IMR-90 (cell line): ENCODE measurements at regions not wholly inside any gene's neighbourhood (a gene's known extent, or its start where the extent isn't known, plus 50 kb on each side); places are given as distances from the start of the nearest gene placed in this dataset.

Source experiments
- ATAC-seq: fragments of 200-7000 bp; cut with Tn5 transposase; 2 replicates; pipeline ENCODE4 v1.9.1; 2020; ENCODE audit warnings: low read depth, mild to moderate bottlenecking, moderate library complexity
- BruUV-seq: library from RNA; stranded (reverse); fragments of 400-500 nt; replicated peaks from 2 replicates; lab custom pipeline; 2021; lab: Mats Ljungman, UMichigan
- CTCF ChIA-PET: fragments of 300-600 bp; formaldehyde crosslinking; extraction: SDS; loops from one replicate; lab custom pipeline; 2021; ENCODE audit warnings: antibody characterized with exemption; lab: Yijun Ruan, JAX
- POLR2A ChIA-PET: fragments of 300-600 bp; sonication (Branson Sonifier 250); formaldehyde crosslinking; loops from one replicate; lab custom pipeline; 2022; ENCODE audit warnings: antibody characterized with exemption; ENCODE audit not compliant: unreplicated experiment; lab: Charles Lee
- DNase-seq: peaks from one replicate; pipeline ENCODE4 v3.0.0; 2013
- H2AFZ ChIP-seq: replicated peaks from 2 replicates; pipeline ENCODE3; 2013; ENCODE audit warnings: low read length, mild to moderate bottlenecking; ENCODE audit not compliant: poor library complexity
- H2AK5ac ChIP-seq: 2 replicates; pipeline ENCODE4 v1.6.1; 2013; ENCODE audit warnings: low read depth, low read length, inconsistent platforms
- H2AK9ac ChIP-seq: replicated peaks from 2 replicates; pipeline ENCODE3; 2013; ENCODE audit warnings: mild to moderate bottlenecking, low read depth, low read length, moderate library complexity; ENCODE audit not compliant: poor library complexity
- H2BK120ac ChIP-seq: 2 replicates; pipeline ENCODE4 v1.6.1; 2013; ENCODE audit warnings: low read depth, low read length, inconsistent platforms
- H2BK15ac ChIP-seq: 3 replicates; pipeline ENCODE4 v1.6.1; 2013; ENCODE audit warnings: low read depth, low read length, inconsistent platforms
- H2BK20ac ChIP-seq: 2 replicates; pipeline ENCODE4 v1.6.1; 2013; ENCODE audit warnings: low read depth, mild to moderate bottlenecking, inconsistent platforms, low read length, moderate library complexity
- H2BK5ac ChIP-seq: 2 replicates; pipeline ENCODE4 v1.6.1; 2013; ENCODE audit warnings: mild to moderate bottlenecking, low read depth, low read length, inconsistent platforms; ENCODE audit not compliant: poor library complexity, severe bottlenecking
- H3K14ac ChIP-seq: replicated peaks from 2 replicates; pipeline ENCODE4 v1.6.1; 2013; ENCODE audit warnings: low read depth, low read length, inconsistent platforms
- H3K18ac ChIP-seq: 2 replicates; pipeline ENCODE4 v1.6.1; 2013; ENCODE audit warnings: low read depth, low read length, control low read depth
- H3K23ac ChIP-seq: 2 replicates; pipeline ENCODE4 v1.6.1; 2013; ENCODE audit warnings: low read depth, low read length, inconsistent platforms
- H3K27ac ChIP-seq: 2 replicates; pipeline ENCODE4 v1.5.1; 2013; ENCODE audit warnings: mild to moderate bottlenecking, control low read depth, low read length; ENCODE audit not compliant: insufficient read depth
- H3K27me3 ChIP-seq: 2 replicates; pipeline ENCODE4 v1.6.1; 2013; ENCODE audit warnings: low read length; ENCODE audit not compliant: control insufficient read depth, insufficient read depth
- H3K36me3 ChIP-seq: 2 replicates; pipeline ENCODE4 v1.6.1; 2013; ENCODE audit warnings: low read length, mixed read lengths; ENCODE audit not compliant: control insufficient read depth, insufficient read depth
- H3K4ac ChIP-seq: 2 replicates; pipeline ENCODE4 v1.6.1; 2013; ENCODE audit warnings: low read depth, low read length, inconsistent platforms
- H3K4me1 ChIP-seq: 2 replicates; pipeline ENCODE4 v1.6.1; 2013; ENCODE audit warnings: low read length, mixed read lengths; ENCODE audit not compliant: control insufficient read depth, insufficient read depth
- H3K4me2 ChIP-seq: 2 replicates; pipeline ENCODE4 v1.6.1; 2013; ENCODE audit warnings: low read depth, mild to moderate bottlenecking, control low read depth, low read length, moderate library complexity
- H3K4me3 ChIP-seq: 2 replicates; pipeline ENCODE4 v1.5.1; 2013; ENCODE audit warnings: low read depth, mild to moderate bottlenecking, control low read depth, low read length, moderate library complexity; ENCODE audit not compliant: insufficient read depth
- H3K56ac ChIP-seq: 2 replicates; pipeline ENCODE4 v1.6.1; 2013; ENCODE audit warnings: low read length, inconsistent platforms; ENCODE audit not compliant: insufficient read depth; ENCODE audit errors: extremely low read depth
- H3K79me1 ChIP-seq, 2 experiments: 2 replicates each; pipeline ENCODE4 v1.6.1; 2013; ENCODE audit warnings: low read length in 2 of 2, inconsistent platforms in 1 of 2, low read depth in 1 of 2
- H3K9ac ChIP-seq: 2 replicates; pipeline ENCODE4 v1.6.1; 2013; ENCODE audit warnings: low read depth, low read length, control low read depth
- H3K9me1 ChIP-seq: 2 replicates; pipeline ENCODE4 v1.6.1; 2013; ENCODE audit warnings: low read length, inconsistent platforms; ENCODE audit not compliant: insufficient read depth
- H3K9me3 ChIP-seq: 2 replicates; pipeline ENCODE4 v1.6.1; 2013; ENCODE audit warnings: low read length; ENCODE audit not compliant: control insufficient read depth, insufficient read depth
- H4K20me1 ChIP-seq: 2 replicates; pipeline ENCODE4 v1.6.1; 2013; ENCODE audit warnings: low read length, inconsistent platforms; ENCODE audit not compliant: insufficient read depth
- H4K5ac ChIP-seq: 2 replicates; pipeline ENCODE4 v1.6.1; 2013; ENCODE audit warnings: mild to moderate bottlenecking, low read depth, low read length, control low read depth
- H4K8ac ChIP-seq, 2 experiments: 2 replicates each; pipeline ENCODE4 v1.6.1; 2013; ENCODE audit warnings: low read depth in 2 of 2, low read length in 2 of 2, control low read depth in 1 of 2, inconsistent platforms in 1 of 2
- H4K91ac ChIP-seq: 2 replicates; pipeline ENCODE4 v1.6.1; 2013; ENCODE audit warnings: low read depth, low read length, inconsistent platforms; ENCODE audit not compliant: insufficient read depth
- BHLHE40 ChIP-seq: fragments of 150-350 bp; IDR thresholded peaks from 2 replicates; pipeline ENCODE4 v1.6.1; 2016; ENCODE audit warnings: mild to moderate bottlenecking, low read depth, low read length
- CEBPB ChIP-seq: IDR thresholded peaks from 2 replicates; pipeline ENCODE4 v1.6.1; 2012; ENCODE audit warnings: low read depth, low read length, improper control_type of control experiment
- CHD1 ChIP-seq: IDR thresholded peaks from 2 replicates; pipeline ENCODE4 v1.6.1; 2012; ENCODE audit warnings: low read depth, low read length, improper control_type of control experiment
- CTCF ChIP-seq: conservative IDR thresholded peaks from 2 replicates; pipeline ENCODE4 v1.5.1; 2012; ENCODE audit warnings: mild to moderate bottlenecking, low read depth, low read length, improper control_type of control experiment
- ELK1 ChIP-seq: fragments of 150-350 bp; IDR thresholded peaks from 2 replicates; pipeline ENCODE4 v1.6.1; 2016; ENCODE audit warnings: low read depth, mild to moderate bottlenecking, low read length, moderate library complexity, borderline replicate concordance
- FOS ChIP-seq: fragments of 150-350 bp; IDR thresholded peaks from 2 replicates; pipeline ENCODE4 v1.6.1; 2016; ENCODE audit warnings: low read depth, low read length
- MAFK ChIP-seq: IDR thresholded peaks from 2 replicates; pipeline ENCODE4 v1.6.1; 2012; ENCODE audit warnings: low read depth, low read length, improper control_type of control experiment
- MAZ ChIP-seq: IDR thresholded peaks from 2 replicates; pipeline ENCODE4 v1.6.1; 2012; ENCODE audit warnings: low read depth, mild to moderate bottlenecking, low read length, improper control_type of control experiment, moderate library complexity, borderline replicate concordance
- MXI1 ChIP-seq: IDR thresholded peaks from 2 replicates; pipeline ENCODE4 v1.6.1; 2012; ENCODE audit warnings: low read depth, mild to moderate bottlenecking, low read length, moderate library complexity, borderline replicate concordance
- NFE2L2 ChIP-seq: fragments of 150-350 bp; IDR thresholded peaks from 2 replicates; pipeline ENCODE4 v1.6.1; 2016; ENCODE audit warnings: low read depth, mild to moderate bottlenecking, low read length
- POLR2A ChIP-seq: IDR thresholded peaks from 2 replicates; pipeline ENCODE4 v1.6.1; 2012; ENCODE audit warnings: mild to moderate bottlenecking, low read depth, low read length
- RAD21 ChIP-seq: IDR thresholded peaks from 2 replicates; pipeline ENCODE4 v1.6.1; 2012; ENCODE audit warnings: low read length, improper control_type of control experiment
- RCOR1 ChIP-seq: IDR thresholded peaks from 2 replicates; pipeline ENCODE4 v1.6.1; 2012; ENCODE audit warnings: mild to moderate bottlenecking, low read length, improper control_type of control experiment; ENCODE audit not compliant: insufficient replicate concordance
- RFX5 ChIP-seq: IDR thresholded peaks from 2 replicates; pipeline ENCODE4 v1.8.0; 2012; ENCODE audit warnings: low read depth, mild to moderate bottlenecking, low read length, moderate library complexity
- SMC3 ChIP-seq: fragments of 150-350 bp; IDR thresholded peaks from 2 replicates; pipeline ENCODE4 v1.6.1; 2016; ENCODE audit warnings: low read depth, mild to moderate bottlenecking, antibody characterized with exemption, low read length, moderate library complexity
- USF2 ChIP-seq: fragments of 150-350 bp; IDR thresholded peaks from 2 replicates; pipeline ENCODE4 v1.6.1; 2017; ENCODE audit warnings: mild to moderate bottlenecking, antibody characterized with exemption, low read length, low read depth
- WGBS, 2 experiments: methylation state at CpG; one replicate each; pipeline versions ENCODE4 v1.1.5 to v1.1.7; 2013; ENCODE audit warnings: missing lambda C conversion rate in 2 of 2; ENCODE audit not compliant: insufficient read length in 1 of 2; ENCODE audit errors: extremely low coverage in 2 of 2; 5-methylcytosine and 5-hydroxymethylcytosine counted together
- dilution Hi-C: fragments of 300-500 bp; cut with HindIII; formaldehyde crosslinking; loops from one replicate; pipeline ENCODE4 v1.14.3; 2018; ENCODE audit warnings: low sequenced_read_pairs; ENCODE audit not compliant: unreplicated experiment
- in situ Hi-C: fragments of 300-500 bp; cut with MboI; formaldehyde crosslinking; loops from 3 replicates; pipeline ENCODE4 v1.14.3; 2019; ENCODE audit warnings: low sequenced_read_pairs, inconsistent platforms, mixed read lengths
- intact Hi-C: fragments of 100-400 bp; cut with micrococcal nuclease; formaldehyde crosslinking; loops from 2 replicates; pipeline ENCODE4 v1.10.0; 2022

GRCh38 chr3:11919390-11919789, 72.7 kb upstream of the TAMM41 start:
- Histone ChIP-seq H3K23ac (no peak overlapping the region), H3K9me1 (no peaks in the 10 kb centered on the region), H2BK120ac (no peak overlapping the region), H4K20me1 (no peaks in the 10 kb centered on the region), H3K4me3 (no peak overlapping the region), H4K91ac (no peak overlapping the region), H2AK5ac (no peak overlapping the region), H4K8ac (no peak overlapping the region), H3K4me2 (no peak overlapping the region), H2BK20ac (no peak overlapping the region), H2AK9ac (no peak overlapping the region), H3K79me1 (no peaks in the 10 kb centered on the region), H4K5ac (no peak overlapping the region), H3K9me3 (no peaks in the 10 kb centered on the region; the same call in 1 of the 2 replicates), H3K18ac (no peak overlapping the region), H3K9ac (no peak overlapping the region), H2AFZ (no peak overlapping the region), H2BK15ac (no peak overlapping the region), H3K14ac (no peak overlapping the region), H3K56ac (no peak overlapping the region), H3K4me1 (no peaks in the 10 kb centered on the region), H2BK5ac (no peak overlapping the region), H3K27me3 (peaks cover 4% of the 10 kb centered on the region), H3K36me3 (no peaks in the 10 kb centered on the region), H3K27ac (no peak overlapping the region), H3K4ac (no peak overlapping the region)
- no CpG with 5 or more reads among the region's 7 CpGs for WGBS, 2 experiments
- DNase-seq (no peak), ATAC-seq (no peak)
- ChIA-PET POLR2A (no interaction called here), CTCF (no interaction called here)
- BruUV-seq = no TSS peak
- TF ChIP-seq CTCF (no peak), MAZ (no peak), FOS (no peak), POLR2A (no peak), ELK1 (no peak), CEBPB (no peak), MXI1 (no peak), BHLHE40 (no peak), NFE2L2 (no peak), SMC3 (no peak), RAD21 (no peak), RCOR1 (no peak), CHD1 (no peak), MAFK (no peak), RFX5 (no peak), USF2 (no peak)
- in situ Hi-C loops = no loop called here
- dilution Hi-C loops = no loop called here
- intact Hi-C loops = no loop called here
